ENCODE measurements at regions not wholly inside any gene's neighbourhood (a gene's known extent, or its start where the extent isn't known, plus 50 kb on each side); places are given as distances from the start of the nearest gene placed in this dataset.

- DNase-seq (ENCODE audit: low read depth in 2 of 2) = no peak
These were observed 165.1 kb upstream of the SLC30A5 start for GRCh38 chr5:68928617-68929302.

GRCh38 chr5:68930139-68930538 lies 163.7 kb upstream of the SLC30A5 start:
- DNase-seq (ENCODE audit: low read depth in 2 of 2) = no peak

GRCh38 chr5:68932830-68933434 lies 160.9 kb upstream of the SLC30A5 start:
- DNase-seq (ENCODE audit: low read depth in 2 of 2) = no peak

- DNase-seq (ENCODE audit: low read depth in 2 of 2) = no peak
These were observed 151.6 kb upstream of the SLC30A5 start for GRCh38 chr5:68942169-68942568.

- DNase-seq (ENCODE audit: low read depth in 2 of 2) = no peak
These were observed 147.1 kb upstream of the SLC30A5 start for GRCh38 chr5:68946728-68947127.

- DNase-seq (ENCODE audit: low read depth in 2 of 2) = no peak
These were observed 145.8 kb upstream of the SLC30A5 start for GRCh38 chr5:68947986-68948385.

- no peak for DNase-seq (ENCODE audit: low read depth in 2 of 2)
These were observed 144.6 kb upstream of the SLC30A5 start for GRCh38 chr5:68949256-68949655.

GRCh38 chr5:68949711-68950110 lies 144.1 kb upstream of the SLC30A5 start:
- no peak for DNase-seq (ENCODE audit: low read depth in 2 of 2)

- DNase-seq (ENCODE audit: low read depth in 2 of 2) = no peak
These were observed 143.7 kb upstream of the SLC30A5 start for GRCh38 chr5:68950125-68950524.

GRCh38 chr5:68950930-68951329 lies 142.9 kb upstream of the SLC30A5 start:
- DNase-seq (ENCODE audit: low read depth in 2 of 2) = no peak

GRCh38 chr5:68953231-68953874 lies 140.5 kb upstream of the SLC30A5 start:
- DNase-seq (ENCODE audit: low read depth in 2 of 2) = no peak

GRCh38 chr5:68953875-68954617 lies 139.8 kb upstream of the SLC30A5 start:
- DNase-seq (ENCODE audit: low read depth in 2 of 2) = no peak

GRCh38 chr5:68954618-68954910 lies 139.2 kb upstream of the SLC30A5 start:
- no peak for DNase-seq (ENCODE audit: low read depth in 2 of 2)

- DNase-seq (ENCODE audit: low read depth in 2 of 2) = no peak
These were observed 136.2 kb upstream of the SLC30A5 start for GRCh38 chr5:68957591-68957990.

- no peak for DNase-seq (ENCODE audit: low read depth in 2 of 2)
These were observed 135.4 kb upstream of the SLC30A5 start for GRCh38 chr5:68958428-68958827.

GRCh38 chr5:68960456-68960855 lies 133.4 kb upstream of the SLC30A5 start:
- no peak for DNase-seq (ENCODE audit: low read depth in 2 of 2)

GRCh38 chr5:68960961-68961360 lies 132.9 kb upstream of the SLC30A5 start:
- DNase-seq (ENCODE audit: low read depth in 2 of 2) = no peak

- DNase-seq (ENCODE audit: low read depth in 2 of 2) = no peak
These were observed 132.1 kb upstream of the SLC30A5 start for GRCh38 chr5:68961762-68962161.

GRCh38 chr5:68962757-68963484 lies 130.9 kb upstream of the SLC30A5 start:
- DNase-seq (ENCODE audit: low read depth in 2 of 2) = no peak

GRCh38 chr5:68964679-68965078 lies 129.1 kb upstream of the SLC30A5 start:
- DNase-seq (ENCODE audit: low read depth in 2 of 2) = no peak

GRCh38 chr5:68965926-68966325 lies 127.9 kb upstream of the SLC30A5 start:
- DNase-seq (ENCODE audit: low read depth in 2 of 2) = no peak

- DNase-seq (ENCODE audit: low read depth in 2 of 2) = no peak
These were observed 127.2 kb upstream of the SLC30A5 start for GRCh38 chr5:68966596-68966995.
